T-helper 1 cell (primary cell): ENCODE measurements at regions not wholly inside any gene's neighbourhood (a gene's known extent, or its start where the extent isn't known, plus 50 kb on each side); places are given as distances from the start of the nearest gene placed in this dataset.
"Not testable (repeated sequence)": the region's sequence is repeated elsewhere in the genome, so short reads cannot be mapped to it uniquely, and the experiment has no call there.

ENCODE experiments used
- DNase-seq, 5 donors: peaks; one replicate each; pipeline ENCODE4 v3.0.0-alpha.2; 2012 to 2020

DNA sequence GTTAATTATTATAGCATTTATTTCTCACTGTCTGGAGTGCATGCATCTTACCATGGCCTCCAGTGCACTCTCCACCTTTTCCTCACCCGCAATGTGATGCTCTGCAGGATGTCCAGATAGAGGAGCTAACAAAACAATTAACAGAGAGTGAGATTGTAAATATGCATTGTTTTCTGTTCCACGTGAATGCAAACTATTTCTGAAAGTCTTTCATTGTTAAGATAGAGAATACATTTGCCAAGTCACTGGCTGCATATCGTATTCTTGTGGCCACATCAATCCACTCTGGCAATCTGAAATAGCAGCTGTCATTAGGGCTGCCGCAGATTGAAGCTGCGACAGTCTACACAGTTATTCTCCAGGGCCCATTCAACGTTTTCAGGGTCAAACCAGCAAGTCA lies 143.8 kb downstream of the DUSP10 start:
- no peak for DNase-seq

DNA sequence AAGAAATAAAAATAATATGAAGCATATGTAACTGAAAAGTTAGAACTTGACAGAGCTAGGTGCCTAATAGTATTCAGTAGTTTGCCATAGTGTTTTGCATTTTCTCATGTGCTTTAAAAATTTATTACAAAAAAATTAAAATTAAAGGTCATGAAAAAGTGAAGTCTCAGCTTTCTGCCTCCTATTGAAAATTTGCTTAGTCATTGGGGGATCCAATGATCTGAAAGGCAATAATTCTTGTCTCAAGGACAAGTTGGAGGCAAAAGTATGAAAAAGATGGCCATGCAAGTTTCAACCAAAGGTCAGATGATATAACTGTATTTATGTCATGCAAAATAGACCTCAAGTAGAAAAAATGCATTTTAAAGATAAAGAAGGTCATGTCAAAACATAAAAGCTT lies 140.7 kb downstream of the DUSP10 start:
- DNase-seq: no peak

DNA sequence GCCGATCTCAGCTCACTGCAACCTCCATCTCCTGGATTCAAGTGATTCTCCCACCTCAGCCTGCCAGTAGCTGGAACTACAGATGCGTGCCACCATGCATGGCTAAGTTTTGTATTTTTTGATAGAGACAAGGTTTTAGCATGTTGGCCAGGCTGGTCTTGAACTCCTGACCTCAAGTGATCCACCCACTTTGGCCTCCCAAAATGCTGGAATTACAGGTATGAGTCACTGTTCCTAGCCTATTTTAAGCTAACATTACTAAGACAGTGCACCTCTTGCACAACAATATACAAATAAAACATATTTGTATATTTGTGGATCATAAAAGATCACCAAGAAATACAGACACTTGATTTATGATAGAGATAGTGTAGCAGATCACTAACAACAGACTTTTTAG lies 139.1 kb downstream of the DUSP10 start:
- no peak for DNase-seq

DNA sequence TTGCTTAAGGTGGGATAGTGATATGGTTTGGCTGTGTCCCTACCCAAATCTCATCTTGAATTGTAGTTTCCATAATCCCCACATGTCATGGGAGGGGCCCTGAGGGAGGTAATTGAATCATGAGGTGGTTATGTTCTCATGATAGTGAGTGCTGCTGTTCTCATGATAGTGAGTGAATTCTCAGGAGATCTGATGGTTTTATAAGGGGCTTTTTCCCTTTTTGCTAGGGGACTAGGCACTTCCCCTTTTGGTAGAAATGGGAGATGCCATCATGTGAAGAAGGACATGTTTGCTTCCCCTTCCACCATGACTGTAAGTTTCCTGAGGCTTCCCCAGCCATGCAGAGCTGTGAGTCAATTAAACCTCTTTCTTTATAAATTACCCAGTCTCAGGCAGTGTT lies 137.5 kb downstream of the DUSP10 start:
- not testable (repeated sequence) for DNase-seq

DNA sequence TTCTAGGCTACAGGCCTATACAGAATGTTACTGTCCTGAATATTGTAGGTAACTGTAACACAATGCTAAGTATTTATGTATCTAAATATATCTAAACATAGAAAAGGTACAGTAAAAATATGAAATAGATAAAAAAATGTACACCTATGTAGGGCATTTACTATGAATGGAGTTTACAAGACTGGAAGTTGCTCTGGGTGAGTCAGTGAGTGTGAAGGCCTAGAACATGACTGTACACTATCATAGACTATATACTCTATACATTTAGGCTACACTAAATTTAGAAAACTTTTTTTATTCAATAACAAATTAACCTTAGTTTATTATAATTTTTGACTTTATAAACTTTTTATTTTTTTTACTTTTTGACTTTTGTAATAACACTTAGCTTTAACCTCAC lies 136.9 kb downstream of the DUSP10 start:
- no peak for DNase-seq

DNA sequence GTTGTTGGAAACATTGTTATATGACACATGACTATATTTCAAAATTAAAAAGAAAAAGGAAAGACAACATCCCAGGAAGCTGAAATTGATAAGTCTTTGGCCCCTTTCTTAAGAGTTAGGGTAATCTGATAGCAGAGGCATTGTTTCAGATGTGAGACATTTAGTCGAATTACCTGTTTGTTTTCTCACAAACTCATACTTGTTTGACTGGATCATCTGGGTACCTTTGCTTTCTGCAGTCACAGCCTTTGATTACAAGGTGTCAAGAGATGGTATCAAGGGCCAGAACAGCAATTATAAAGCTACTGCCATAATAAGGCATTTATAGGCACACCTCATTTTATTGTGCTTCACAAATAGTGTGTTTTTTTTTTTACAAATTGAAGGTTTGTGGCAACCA lies 136.3 kb downstream of the DUSP10 start:
- no peak for DNase-seq

DNA sequence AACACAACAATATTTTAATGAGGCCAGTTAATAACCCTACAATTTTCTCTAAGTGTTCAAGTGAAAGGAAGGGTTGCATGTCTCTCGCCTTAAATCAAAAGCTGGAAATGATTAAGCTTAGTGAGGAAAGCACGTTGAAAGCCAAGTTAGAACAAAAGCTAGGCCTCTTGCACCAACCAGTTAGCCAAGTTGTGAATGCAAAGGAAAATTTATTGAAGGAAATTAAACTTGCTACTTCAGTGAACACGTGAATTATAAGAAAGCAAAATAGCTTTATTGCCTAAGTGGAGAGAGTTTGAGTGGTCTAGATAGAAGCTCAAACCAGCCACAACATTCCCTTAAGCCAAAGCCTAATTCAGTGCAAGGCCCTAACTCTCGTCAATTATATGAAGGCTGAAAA lies 135.6 kb downstream of the DUSP10 start:
- DNase-seq: no peak

DNA sequence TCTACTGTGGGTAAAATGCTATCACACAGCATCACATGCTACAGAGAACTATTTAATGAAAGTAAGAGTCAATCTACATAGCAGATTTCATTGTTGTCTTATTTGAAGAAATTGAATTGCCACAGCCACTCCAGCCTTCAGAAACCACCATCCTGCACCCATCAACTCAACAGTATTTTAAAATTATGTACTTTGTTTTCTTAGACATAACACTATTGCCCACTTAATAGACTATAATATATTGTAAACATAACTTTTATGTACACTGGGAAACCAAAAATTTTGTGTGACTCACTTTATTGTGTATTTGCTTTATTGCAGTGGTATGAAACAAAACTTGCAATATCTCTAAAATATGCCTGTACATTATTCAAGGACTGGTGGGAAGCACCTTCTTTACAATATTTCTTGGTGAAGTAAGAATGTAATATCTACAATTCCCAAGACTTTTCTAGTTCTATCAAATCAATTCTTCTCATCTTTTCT lies 133.0 kb downstream of the DUSP10 start:
- DNase-seq: no peak

DNA sequence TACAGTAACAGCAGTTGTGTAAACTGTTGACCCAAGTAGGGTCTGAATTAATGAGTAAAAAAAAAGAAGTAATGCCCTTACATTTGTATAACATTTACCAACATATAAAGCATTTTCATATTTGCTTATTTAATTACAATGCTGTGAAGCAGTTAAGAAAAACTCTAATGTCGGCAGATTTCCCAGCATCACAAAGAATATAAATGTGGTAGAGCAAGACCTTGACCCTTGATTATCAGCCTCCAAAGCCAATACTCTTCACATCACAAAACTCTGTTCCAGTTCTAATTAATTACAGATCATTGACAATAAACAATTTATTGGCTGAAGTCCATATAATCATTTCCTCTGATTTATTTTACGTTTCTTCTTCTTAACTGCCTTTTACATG lies 130.2 kb downstream of the DUSP10 start:
- DNase-seq: no peak

DNA sequence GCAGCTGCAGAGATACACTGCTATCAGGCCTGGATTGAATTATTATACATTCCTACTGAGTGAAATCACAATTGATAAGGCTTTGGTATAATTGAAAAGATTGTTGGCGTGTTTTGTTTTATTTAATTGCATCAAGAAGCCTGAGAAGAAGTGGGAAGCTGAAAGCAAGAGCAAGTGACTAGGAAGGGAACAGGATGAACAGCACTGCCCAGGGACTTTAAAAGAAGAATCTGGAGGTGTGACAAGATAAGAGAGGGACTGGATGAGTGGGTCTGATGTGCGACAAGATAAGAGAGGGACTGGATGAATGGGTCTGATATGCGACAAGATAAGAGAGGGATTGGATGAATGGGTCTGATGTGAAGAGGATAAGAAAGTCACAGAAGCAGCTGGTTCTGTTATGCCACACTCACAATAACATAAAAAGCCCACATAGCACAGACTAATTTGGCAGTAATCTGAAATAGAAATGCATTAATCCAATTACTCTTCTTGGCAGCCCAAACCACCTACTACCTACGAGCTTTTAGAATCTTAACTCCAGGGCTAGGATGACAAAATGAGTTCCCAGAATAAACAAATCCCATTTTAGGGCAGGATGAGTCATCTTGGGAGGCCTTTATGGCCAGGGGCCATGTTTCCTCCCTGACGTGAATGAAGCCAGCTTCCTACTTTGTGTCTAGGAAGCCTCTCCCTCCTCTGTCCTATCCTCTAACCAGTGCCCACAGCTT lies 129.7 kb downstream of the DUSP10 start:
- no peak for DNase-seq

DNA sequence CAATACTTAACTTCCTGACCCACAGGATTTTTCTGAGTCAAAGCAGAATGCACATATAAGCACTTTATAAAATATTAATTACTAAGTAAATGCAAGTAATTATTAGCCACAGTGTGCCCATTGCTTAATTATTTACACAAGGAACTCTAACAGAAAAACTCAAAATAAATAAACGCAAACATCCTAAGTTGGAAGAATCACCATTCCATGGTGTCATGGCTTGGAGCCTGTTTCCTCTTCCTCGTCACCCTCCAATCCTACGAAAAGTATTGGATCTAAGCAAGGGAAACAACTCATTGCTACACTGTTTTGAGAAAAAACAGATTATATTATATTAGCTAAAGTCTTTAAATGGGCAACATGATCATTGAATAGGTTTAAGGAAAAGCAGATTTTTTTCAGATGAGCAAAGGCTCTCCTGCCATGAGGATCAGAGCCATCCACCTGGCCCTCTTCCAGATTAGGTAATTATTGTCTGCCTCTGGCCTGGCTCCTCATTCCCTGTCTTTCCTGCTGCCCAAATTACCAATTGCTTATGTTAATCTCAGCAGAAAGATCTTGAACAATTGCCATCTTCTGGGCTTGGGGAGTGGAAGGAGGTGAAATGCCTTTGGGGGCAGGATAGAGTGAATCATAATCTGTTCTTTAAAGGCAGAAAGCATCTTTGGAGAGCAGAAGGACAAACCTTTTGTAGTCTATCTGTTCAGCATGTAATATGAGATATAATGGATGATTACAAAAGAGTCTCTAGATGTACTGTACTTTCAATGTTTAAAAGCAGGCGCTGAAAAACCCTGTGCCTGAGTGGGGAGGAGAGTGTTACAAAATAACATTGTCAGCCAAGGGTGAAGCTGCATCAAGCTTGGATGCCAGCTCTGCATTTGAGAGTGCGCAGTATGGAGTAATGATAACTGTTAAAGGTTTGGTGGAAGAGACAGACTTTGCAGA lies 121.2 kb downstream of the DUSP10 start:
- no peak for DNase-seq

DNA sequence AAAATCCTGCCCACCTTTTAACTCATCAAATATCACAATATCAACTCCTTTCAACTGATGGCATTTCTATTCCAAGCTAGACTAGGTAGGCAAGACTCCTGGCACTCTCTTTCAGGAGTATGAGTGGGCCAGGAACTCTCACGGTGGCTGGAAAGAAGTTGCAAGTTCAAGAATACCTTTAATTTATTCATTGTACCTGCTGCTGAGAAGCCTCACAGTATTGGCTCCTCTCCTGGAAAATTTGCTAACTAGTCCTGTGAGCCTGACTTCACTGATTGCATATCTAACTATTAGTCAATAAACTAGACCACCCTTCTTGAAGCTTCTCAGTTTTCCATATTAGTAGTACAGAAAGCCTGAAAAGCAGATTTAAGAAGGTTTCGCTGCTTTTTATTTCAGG lies 120.2 kb downstream of the DUSP10 start:
- DNase-seq: no peak

DNA sequence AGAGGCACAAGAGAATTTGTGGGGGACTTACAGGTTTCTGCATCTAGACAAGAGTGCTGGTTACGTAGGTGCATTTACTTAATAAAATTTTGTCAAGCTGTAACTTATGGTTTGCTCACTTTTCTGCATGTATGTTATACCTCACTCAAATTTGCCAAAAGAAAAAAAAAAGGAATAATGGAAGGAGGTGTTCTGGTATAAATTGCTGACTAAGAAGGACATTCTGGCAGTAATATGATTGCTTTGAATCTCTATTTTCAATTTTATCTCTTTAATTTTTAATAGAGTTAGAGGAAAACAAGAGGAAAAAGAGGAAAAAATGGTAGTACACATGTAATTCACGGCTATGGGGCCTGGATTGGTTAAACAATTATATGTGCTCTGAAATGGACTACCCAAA lies 119.5 kb downstream of the DUSP10 start:
- DNase-seq: no peak

DNA sequence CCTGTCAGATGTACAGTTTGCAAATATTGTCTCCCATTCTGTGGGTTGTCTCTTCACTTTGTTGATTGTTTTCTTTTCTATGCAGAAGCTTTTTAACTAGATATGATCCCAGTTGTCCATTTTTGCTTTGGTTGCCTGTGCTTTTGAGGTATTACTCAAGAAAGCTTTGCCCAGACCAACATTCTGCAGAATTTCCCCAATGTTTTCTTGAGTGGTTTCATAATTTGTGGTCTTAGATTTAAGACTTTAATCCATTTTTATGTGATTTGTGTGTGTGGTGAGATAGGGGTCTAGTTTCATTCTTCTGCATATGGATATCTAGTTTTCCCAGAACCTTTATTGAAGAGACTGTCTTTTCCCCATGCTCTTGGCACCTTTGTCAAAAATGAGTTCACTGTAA lies 116.9 kb downstream of the DUSP10 start:
- no peak for DNase-seq

DNA sequence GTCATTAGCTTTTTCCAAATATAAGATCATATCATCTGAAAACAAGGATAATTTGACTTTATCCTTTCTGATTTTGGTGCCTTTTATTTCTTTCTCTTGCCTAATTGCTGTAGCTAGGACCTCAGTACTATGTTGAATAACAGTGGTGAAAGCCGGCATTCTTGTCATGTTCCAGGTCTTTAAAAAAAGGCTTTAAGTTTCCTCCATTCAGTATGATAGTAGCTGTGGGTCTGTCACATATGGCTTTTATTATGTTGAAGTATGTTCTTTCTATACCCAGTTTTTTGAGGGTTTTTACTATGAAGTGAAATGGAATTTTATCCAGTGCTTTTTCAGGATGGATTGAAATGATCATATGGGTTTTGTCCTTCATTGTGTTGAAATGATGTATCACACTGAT lies 115.8 kb downstream of the DUSP10 start:
- no peak for DNase-seq

DNA sequence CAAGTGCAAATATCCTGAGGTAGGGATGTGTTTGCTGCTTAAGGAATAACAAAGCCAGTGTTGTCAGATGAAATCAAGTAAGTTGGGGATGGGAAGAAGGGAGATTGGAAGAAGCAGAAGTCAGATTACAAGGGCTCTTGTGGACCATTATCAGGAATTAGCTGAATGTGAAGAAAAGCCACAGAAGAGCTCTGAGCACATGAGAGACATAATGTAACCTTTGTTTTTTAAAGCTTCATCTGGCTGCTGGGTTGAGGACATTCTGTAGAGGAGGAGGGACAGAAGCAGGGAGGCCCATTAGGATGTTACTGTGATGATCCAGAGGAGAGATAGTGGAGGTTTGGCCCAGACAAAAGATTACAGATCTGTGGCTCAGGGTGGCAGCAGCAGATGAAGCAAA lies 111.7 kb downstream of the DUSP10 start:
- DNase-seq: no peak

DNA sequence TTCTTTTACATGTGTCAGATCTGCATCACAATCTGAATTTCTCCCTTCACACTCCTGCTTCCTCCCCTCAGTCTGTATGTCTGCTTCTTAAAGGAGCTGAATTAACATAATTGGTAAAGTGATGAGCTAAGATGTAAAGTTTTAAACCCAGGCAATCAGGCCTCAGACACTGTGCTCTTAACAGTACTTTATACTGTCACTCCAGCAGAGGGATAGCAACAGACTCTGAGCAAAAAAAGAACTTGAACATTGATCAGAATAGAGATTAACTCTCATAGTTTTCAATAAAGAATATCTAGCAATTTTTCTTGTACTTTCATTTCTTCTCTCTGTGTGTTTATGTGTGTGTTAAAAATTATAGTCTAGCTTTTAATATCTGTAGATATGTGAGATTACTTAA lies 110.3 kb downstream of the DUSP10 start:
- DNase-seq: no peak

DNA sequence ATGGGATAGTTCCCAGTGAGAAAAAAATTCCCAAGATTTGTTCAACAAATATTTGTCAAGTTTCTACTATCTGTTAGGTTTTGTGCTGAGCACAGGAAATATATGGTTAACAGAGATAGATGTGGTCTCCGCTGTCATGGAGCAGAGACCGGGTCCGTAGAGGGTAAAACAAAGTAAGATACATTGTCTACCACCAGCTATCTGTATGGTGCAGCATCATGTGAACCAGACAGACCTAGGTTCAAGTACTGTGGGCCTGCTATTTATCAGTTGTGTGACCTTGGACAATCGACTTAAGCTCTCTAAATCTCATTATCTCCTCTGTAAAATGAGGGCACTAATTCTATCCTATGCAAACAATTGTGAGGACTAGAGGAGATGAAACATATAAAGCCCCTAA lies 109.8 kb downstream of the DUSP10 start:
- no peak for DNase-seq

DNA sequence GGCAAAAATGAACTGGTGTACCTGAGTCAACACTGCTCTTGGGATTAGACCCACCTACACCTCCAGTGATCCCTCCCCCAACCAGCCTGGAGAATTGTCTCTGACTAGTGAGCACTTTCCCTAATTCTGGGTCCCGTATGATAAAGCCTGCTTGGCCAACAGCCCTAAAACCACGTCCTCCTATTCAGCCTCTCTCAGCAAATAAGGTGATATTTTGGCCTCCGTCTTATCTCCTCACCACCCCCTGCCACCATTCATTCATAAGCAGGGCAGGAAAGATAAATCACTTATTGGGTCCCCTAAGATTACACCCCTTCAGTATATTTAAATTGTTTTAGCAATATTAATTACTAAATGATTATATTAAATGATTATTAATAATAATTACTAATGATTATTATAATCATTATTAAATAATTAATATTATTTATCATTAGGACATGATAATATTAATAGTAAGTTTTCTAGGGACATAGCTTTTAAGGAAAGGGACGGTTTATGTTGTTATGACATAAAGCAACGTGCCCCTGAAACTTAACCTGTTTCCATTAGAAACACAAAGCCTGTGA lies 108.0 kb downstream of the DUSP10 start:
- no peak for DNase-seq

DNA sequence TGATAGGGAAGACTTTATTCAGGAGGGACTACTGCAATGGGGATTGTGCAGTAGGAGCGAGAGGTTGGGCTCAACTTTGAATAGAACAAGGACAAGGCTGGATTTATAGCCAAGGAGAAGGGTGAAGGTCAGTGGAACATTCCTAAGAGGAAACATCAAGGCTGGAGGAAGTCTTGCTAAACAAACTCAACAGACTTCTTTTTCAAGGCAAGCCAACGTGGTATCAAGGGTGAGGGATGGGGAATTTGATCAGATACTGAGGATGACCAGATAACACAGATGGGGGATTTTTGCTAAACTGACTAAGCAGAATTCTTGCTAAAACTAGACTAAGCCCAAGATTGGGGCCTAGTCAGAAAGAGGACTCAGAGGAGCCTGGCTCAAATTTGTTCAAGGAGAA lies 107.3 kb downstream of the DUSP10 start:
- DNase-seq: no peak

DNA sequence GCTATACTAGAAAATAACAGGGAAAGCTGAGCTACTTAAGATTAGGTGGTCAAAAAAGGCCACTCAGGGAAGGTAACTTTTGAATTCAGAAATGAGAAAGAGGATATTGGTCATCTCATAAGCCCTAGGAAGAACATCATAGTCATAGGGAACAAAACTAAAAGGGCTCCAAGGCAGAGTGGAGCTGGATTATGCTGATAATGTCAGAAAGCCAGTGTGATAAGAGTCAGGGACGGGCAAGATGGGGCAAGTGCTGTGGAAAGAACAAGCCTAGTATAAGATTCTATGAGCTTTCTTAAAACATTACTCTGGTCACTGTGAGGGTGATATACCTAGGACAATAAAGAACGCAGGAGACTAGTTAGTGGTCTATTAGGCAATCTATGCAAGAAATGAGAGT lies 106.6 kb downstream of the DUSP10 start:
- DNase-seq: no peak

DNA sequence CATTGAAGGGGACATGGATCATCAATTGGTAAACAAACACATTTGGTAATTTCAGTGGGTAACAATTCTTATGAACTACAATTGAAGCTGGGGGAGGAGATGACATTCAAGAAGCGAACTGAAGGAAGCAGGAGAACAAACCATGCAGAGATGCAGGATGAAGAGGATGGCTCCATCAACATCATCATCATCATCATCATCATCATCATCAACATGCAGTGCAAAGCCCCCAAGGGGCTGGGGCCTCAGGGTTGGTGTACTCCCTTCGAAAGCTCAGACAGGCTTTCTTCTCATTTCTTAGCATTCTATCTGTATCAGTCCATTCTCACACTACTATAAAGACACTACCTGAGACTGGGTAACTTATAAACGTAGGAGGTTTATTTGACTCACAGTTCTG lies 105.8 kb downstream of the DUSP10 start:
- no peak for DNase-seq

DNA sequence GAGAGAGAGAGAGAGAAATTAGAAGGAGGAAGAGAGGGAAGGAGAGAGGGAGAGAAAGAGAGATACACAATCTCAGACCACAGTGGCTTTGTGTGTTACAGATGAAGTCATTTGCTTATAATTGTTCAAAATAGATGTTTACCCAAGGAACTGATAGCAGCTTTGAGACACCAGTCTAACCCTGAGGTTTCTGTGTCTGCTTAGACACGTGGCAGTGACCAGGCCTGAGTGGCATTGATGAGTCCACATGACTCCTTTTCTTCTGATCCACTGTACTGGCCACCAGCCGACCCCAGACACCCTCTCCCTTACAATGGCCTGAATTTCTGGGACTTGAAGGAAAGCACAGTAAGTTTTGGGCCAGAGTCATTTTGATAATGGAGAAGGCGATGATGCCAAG lies 104.9 kb downstream of the DUSP10 start:
- DNase-seq: no peak

DNA sequence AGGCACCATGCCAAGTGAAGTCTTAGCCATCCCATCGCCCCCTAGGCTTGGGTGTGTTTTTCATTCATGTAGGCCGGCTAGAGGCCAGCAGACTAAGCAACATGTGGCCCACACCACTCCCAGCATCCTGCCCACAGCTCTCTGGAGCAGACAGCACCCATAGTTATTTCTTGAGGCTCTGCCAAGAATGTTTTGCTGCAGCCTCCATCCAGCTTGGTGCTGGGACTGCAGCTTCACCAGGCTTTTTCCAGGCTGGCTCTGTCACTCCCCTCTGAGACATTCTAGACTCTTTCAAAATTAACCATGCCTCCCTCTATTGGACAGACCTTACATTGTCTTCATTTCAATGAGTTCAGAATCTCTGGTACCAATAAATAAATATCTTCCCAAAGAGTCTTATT lies 104.2 kb downstream of the DUSP10 start:
- DNase-seq: no peak
